GM12878 (cell line): ENCODE measurements at regions not wholly inside any gene's neighbourhood (a gene's known extent, or its start where the extent isn't known, plus 50 kb on each side); places are given as distances from the start of the nearest gene placed in this dataset.

Experiments
- ATAC-seq: fragments of 200-7000 bp; cut with Tn5 transposase; 3 replicates; pipeline ENCODE4 v1.9.1; 2020; ENCODE audit warnings: mild to moderate bottlenecking, moderate library complexity
- BruUV-seq: library from RNA; stranded (reverse); fragments of 400-500 nt; replicated peaks from 2 replicates; lab custom pipeline; 2021; lab: Mats Ljungman, UMichigan
- CTCF ChIA-PET: fragments of 300-600 bp; sonication (Branson Sonifier 250); formaldehyde crosslinking; extraction: SDS; loops from one replicate; lab custom pipeline; 2021; ENCODE audit warnings: inconsistent platforms; lab: Yijun Ruan, JAX
- POLR2A ChIA-PET: fragments of 350-600 bp; formaldehyde crosslinking; extraction: SDS; loops from one replicate; lab custom pipeline; 2021; ENCODE audit warnings: inconsistent platforms; lab: Charles Lee
- RAD21 ChIA-PET: fragments of 300-600 bp; sonication (Branson Sonifier 250); formaldehyde crosslinking; loops from one replicate; lab custom pipeline; 2023; ENCODE audit warnings: antibody characterized with exemption; ENCODE audit not compliant: unreplicated experiment; lab: Charles Lee
- SMC1A ChIA-PET: fragments of 300-600 bp; sonication (Branson Sonifier 250); formaldehyde crosslinking; loops from one replicate; lab custom pipeline; 2023; ENCODE audit not compliant: unreplicated experiment, uncharacterized antibody; lab: Charles Lee
- DNase-seq: peaks from one replicate; pipeline ENCODE4 v3.0.0-alpha.2; 2011; ENCODE audit warnings: low read depth, low spot score
- FAIRE-seq: peaks from 3 replicates; lab custom pipeline; 2011; peaks lifted over from hg19 to GRCh38; lab: Jason Lieb, UNC
- H2AFZ ChIP-seq: 2 replicates; pipeline ENCODE4 v1.6.0; 2011; ENCODE audit warnings: low read depth, low read length, control low read depth; ENCODE audit not compliant: control insufficient read depth
- H3K27ac ChIP-seq: 2 replicates; pipeline ENCODE4 v1.5.1; 2011; ENCODE audit warnings: control low read depth; ENCODE audit not compliant: control insufficient read depth, insufficient read depth
- H3K27me3 ChIP-seq, 2 experiments: replicated peaks in 1 of 2; 2 replicates each; pipeline versions ENCODE4 v1.6.0 to v1.6.1; 2011; ENCODE audit warnings: low read length in 1 of 2; ENCODE audit not compliant: control insufficient read depth in 2 of 2, insufficient read depth in 2 of 2
- H3K36me3 ChIP-seq, 2 experiments: 2 replicates each; pipeline ENCODE4 v1.5.1; 2011; ENCODE audit warnings: low read length in 1 of 2; ENCODE audit not compliant: control insufficient read depth in 2 of 2, insufficient read depth in 2 of 2
- H3K4me1 ChIP-seq: 2 replicates; pipeline ENCODE4 v1.6.1; 2011; ENCODE audit warnings: mild to moderate bottlenecking, low read length, moderate library complexity, mixed read lengths; ENCODE audit not compliant: control insufficient read depth, insufficient read depth
- H3K4me2 ChIP-seq: 2 replicates; pipeline ENCODE4 v1.6.0; 2011; ENCODE audit warnings: control low read depth; ENCODE audit not compliant: control insufficient read depth, insufficient read depth
- H3K4me3 ChIP-seq: fragments of 200-600 bp; sonication (generic); 2 replicates; pipeline ENCODE4 v1.5.1; 2016
- H3K79me2 ChIP-seq: 2 replicates; pipeline ENCODE4 v1.6.0; 2011; ENCODE audit warnings: low read length; ENCODE audit not compliant: control insufficient read depth, insufficient read depth
- H3K9ac ChIP-seq: 2 replicates; pipeline ENCODE4 v1.8.0; 2011; ENCODE audit warnings: low read length, control low read depth, mixed read lengths; ENCODE audit not compliant: control insufficient read depth, insufficient read depth
- H3K9me3 ChIP-seq: replicated peaks from 3 replicates; pipeline ENCODE4 v1.5.1; 2011; ENCODE audit warnings: mild to moderate bottlenecking, low read length; ENCODE audit not compliant: control insufficient read depth, insufficient read depth
- H4K20me1 ChIP-seq: 2 replicates; pipeline ENCODE4 v1.6.0; 2011; ENCODE audit not compliant: control insufficient read depth, insufficient read depth
- E2F4 ChIP-seq: IDR thresholded peaks from 2 replicates; pipeline ENCODE4 v1.6.1; 2012; ENCODE audit warnings: low read depth, low read length, improper control_type of control experiment
- SMARCA5 ChIP-seq: fragments of 450-650 bp; IDR thresholded peaks from 2 replicates; pipeline ENCODE4 v1.6.1; 2017; ENCODE audit warnings: mild to moderate bottlenecking
- WGBS: methylation state at CpG from one replicate; pipeline ENCODE4 v1.1.6; 2016; ENCODE audit warnings: low lambda C conversion rate; ENCODE audit not compliant: insufficient replicate concordance, insufficient coverage; ENCODE audit errors: missing lambda C conversion rate; 5-methylcytosine and 5-hydroxymethylcytosine counted together
- in situ Hi-C: fragments of 300-500 bp; cut with MboI; formaldehyde crosslinking; loops from 9 replicates; pipeline ENCODE4 v1.14.3; 2018; ENCODE audit warnings: mixed read lengths
- intact Hi-C: fragments of 100-400 bp; cut with micrococcal nuclease; formaldehyde crosslinking; loops from one replicate; pipeline ENCODE4 v1.14.2; 2022; ENCODE audit not compliant: unreplicated experiment

- TF ChIP-seq E2F4: no peak
- TF ChIP-seq, all 136 proteins: peak for 0
These were observed 114.9 kb upstream of the ANKRD1 start (continued) for GRCh38 chr10:91035650-91036292.

DNA sequence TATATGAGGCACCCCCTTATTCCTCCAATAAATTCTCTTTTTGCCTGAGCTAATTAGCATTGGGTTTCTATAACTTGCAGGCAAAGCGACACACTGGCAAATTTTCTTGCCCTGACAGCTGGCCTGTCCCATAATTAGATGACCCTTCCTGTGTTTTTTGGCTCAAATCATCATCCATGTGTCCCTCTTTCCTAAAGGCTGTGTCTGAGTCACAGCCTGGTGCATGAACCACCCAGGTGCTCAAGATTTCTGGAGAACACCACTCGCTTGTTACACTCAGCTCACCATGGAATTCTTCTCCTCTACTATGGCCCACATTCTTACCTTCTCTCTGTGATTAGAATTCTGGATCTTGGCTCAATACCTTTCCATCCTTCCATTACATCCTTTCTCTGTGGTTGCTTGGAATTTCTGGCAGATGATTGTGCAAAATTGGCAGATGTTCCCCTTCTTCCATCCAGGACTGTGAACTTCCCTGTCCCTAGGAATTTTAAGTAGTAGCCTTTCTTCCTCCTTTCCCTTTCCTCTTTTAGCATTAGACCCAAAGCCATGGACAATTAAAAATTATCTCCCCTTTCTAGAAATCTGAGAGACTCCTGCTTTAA, 116.0 kb upstream of the ANKRD1 start:
- Histone ChIP-seq H3K27me3 (no peaks in the 10 kb centered on the region), H3K9ac (no peak overlapping the region), H4K20me1 (no peaks in the 10 kb centered on the region), H3K4me1 (no peaks in the 10 kb centered on the region), H3K4me3 (no peak overlapping the region), H3K36me3 (no peaks in the 10 kb centered on the region), H2AFZ (no peak overlapping the region), H3K27ac (no peak overlapping the region), H3K9me3 (no peaks in the 10 kb centered on the region), H3K4me2 (no peak overlapping the region), H3K79me2 (no peaks in the 10 kb centered on the region)
- ChIA-PET RAD21 (interaction anchor here (0.6 to 0.8 kb wide), 2 partner anchors 20 to 214 kb away, joined by 3 read pairs; no protein-coding TSS in a partner anchor), POLR2A (interaction anchor here (0.5 kb wide), 1 partner anchor 28 kb away, joined by 8 read pairs; no protein-coding TSS in a partner anchor), SMC1A (no interaction called here), CTCF (interaction anchor here (1.0 kb wide), 1 partner anchor 373 kb away, joined by 3 read pairs; no protein-coding TSS in a partner anchor)
- no peak for TF ChIP-seq SMARCA5
- FAIRE-seq (no peak), DNase-seq (no peak), ATAC-seq (no peak)
- in situ Hi-C loops: no loop called here
- no TSS peak for BruUV-seq
- 82% methylated on average over 2 of the region's 2 CpGs for WGBS
- intact Hi-C loops: no loop called here
